ENCODE measurements at regions not wholly inside any gene's neighbourhood (a gene's known extent, or its start where the extent isn't known, plus 50 kb on each side); places are given as distances from the start of the nearest gene placed in this dataset.

DNA sequence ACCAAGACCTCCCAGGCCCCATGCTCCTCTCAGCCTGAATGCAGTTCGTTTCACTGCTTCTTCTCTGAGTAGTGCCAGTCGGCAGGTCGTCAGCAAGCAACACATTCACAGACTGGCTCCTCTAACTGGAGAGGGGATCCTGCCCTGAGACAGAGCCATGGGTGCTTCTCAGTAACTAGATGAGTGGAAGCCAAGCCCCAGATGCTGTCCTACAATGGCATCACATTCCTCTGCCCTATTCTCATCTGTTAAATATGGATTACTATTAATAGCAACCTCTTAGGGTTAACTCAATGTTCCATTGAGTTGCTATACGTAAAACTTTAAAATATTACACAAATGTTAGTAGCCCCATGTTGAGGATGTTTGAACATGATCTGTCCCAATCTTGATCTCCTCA, 84.2 kb upstream of the S1PR1 start:
- H3K9ac ChIP-seq: no peak overlapping the region
- H3K79me2 ChIP-seq (ENCODE audit: insufficient read depth, low read depth): no peaks in the 10 kb centered on the region
- no peaks in the 10 kb centered on the region for H3K27me3 ChIP-seq (ENCODE audit: insufficient read depth, low read depth)
- no peak overlapping the region for H3K4me2 ChIP-seq
- H3K36me3 ChIP-seq (ENCODE audit: insufficient read depth): no peaks in the 10 kb centered on the region
- no peak overlapping the region for H3K4me3 ChIP-seq (IDR thresholded peaks at IDR 0.05; ENCODE audit: insufficient read depth, low read depth, low read length)
- no peak for TF ChIP-seq CTCF (conservative IDR thresholded peaks at IDR 0.05; ENCODE audit: low read depth, low read length)
- H3K27ac ChIP-seq: no peak overlapping the region
- H3K4me1 ChIP-seq (ENCODE audit: low read depth, poor library complexity, severe bottlenecking): no peaks in the 10 kb centered on the region
- H2AFZ ChIP-seq (ENCODE audit: low read depth): no peak overlapping the region
- no peaks in the 10 kb centered on the region for H4K20me1 ChIP-seq (ENCODE audit: insufficient read depth)

DNA sequence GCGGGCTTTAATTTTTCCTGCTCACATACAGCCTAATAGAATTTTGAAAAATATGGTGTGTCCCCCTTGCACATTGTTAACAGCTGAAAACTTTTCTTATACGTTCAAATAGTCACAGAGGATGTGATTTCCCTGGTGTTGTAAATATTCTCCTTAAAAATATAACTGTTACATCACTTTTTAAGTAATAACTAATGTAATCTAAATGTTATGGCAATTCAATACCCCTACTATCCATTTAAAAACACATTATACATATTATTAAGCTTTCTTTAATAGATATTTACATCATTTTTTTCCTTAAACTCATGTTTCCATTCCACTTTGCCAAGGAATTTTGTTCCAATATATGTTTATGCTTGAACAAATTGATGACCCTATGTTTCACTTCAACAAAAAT, 85.5 kb upstream of the S1PR1 start:
- H3K27ac ChIP-seq: no peak overlapping the region

DNA sequence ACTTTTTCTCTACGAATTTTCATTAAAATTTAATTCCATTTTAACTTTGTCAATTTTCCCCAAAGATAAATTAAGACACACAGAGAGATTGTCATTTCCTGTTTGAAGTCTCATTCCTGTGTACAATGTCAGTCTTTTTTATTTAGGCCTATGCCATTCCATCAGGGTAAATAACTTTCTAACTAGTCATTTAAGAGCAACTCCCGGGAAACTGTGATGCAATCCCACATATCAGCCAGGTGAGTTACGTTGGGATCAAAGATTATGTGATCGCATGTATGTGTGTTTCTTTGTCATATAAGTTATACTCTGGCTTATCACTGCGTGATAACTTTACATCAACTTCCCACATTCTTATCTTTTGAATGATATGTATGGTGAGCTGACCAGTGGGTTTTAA, 86.1 kb upstream of the S1PR1 start:
- Histone ChIP-seq H2AFZ (ENCODE audit: low read depth) (no peak overlapping the region), H3K9ac (no peak overlapping the region), H4K20me1 (ENCODE audit: insufficient read depth) (no peaks in the 10 kb centered on the region), H3K79me2 (ENCODE audit: insufficient read depth, low read depth) (no peaks in the 10 kb centered on the region), H3K4me1 (ENCODE audit: low read depth, poor library complexity, severe bottlenecking) (no peaks in the 10 kb centered on the region), H3K4me2 (no peak overlapping the region), H3K36me3 (ENCODE audit: insufficient read depth) (no peaks in the 10 kb centered on the region), H3K4me3 (IDR thresholded peaks at IDR 0.05; ENCODE audit: insufficient read depth, low read depth, low read length) (no peak overlapping the region), H3K27me3 (ENCODE audit: insufficient read depth, low read depth) (no peaks in the 10 kb centered on the region), H3K27ac (no peak overlapping the region)
- no peak for TF ChIP-seq CTCF (conservative IDR thresholded peaks at IDR 0.05; ENCODE audit: low read depth, low read length)

More for the DNA sequence above, 85.5 kb upstream of the S1PR1 start:
- H3K4me2 ChIP-seq: no peak overlapping the region
- no peaks in the 10 kb centered on the region for H3K36me3 ChIP-seq (ENCODE audit: insufficient read depth)
- no peak for TF ChIP-seq CTCF (conservative IDR thresholded peaks at IDR 0.05; ENCODE audit: low read depth, low read length)
- H3K27me3 ChIP-seq (ENCODE audit: insufficient read depth, low read depth): no peaks in the 10 kb centered on the region
- no peaks in the 10 kb centered on the region for H4K20me1 ChIP-seq (ENCODE audit: insufficient read depth)
- no peaks in the 10 kb centered on the region for H3K79me2 ChIP-seq (ENCODE audit: insufficient read depth, low read depth)
- H3K4me1 ChIP-seq (ENCODE audit: low read depth, poor library complexity, severe bottlenecking): no peaks in the 10 kb centered on the region
- no peak overlapping the region for H3K9ac ChIP-seq
- H2AFZ ChIP-seq (ENCODE audit: low read depth): no peak overlapping the region
- no peak overlapping the region for H3K4me3 ChIP-seq (IDR thresholded peaks at IDR 0.05; ENCODE audit: insufficient read depth, low read depth, low read length)

GRCh38 chr1:101150266-101150665, 86.6 kb upstream of the S1PR1 start:
- H3K4me3 ChIP-seq (IDR thresholded peaks at IDR 0.05; ENCODE audit: insufficient read depth, low read depth, low read length): no peak overlapping the region
- TF ChIP-seq CTCF (conservative IDR thresholded peaks at IDR 0.05; ENCODE audit: low read depth, low read length): no peak
- H3K27me3 ChIP-seq (ENCODE audit: insufficient read depth, low read depth): no peaks in the 10 kb centered on the region
- H2AFZ ChIP-seq (ENCODE audit: low read depth): no peak overlapping the region
- no peaks in the 10 kb centered on the region for H3K79me2 ChIP-seq (ENCODE audit: insufficient read depth, low read depth)
- no peaks in the 10 kb centered on the region for H3K4me1 ChIP-seq (ENCODE audit: low read depth, poor library complexity, severe bottlenecking)
- no peak overlapping the region for H3K27ac ChIP-seq
- no peaks in the 10 kb centered on the region for H4K20me1 ChIP-seq (ENCODE audit: insufficient read depth)
- H3K36me3 ChIP-seq (ENCODE audit: insufficient read depth): no peaks in the 10 kb centered on the region
- no peak overlapping the region for H3K4me2 ChIP-seq
- no peak overlapping the region for H3K9ac ChIP-seq

GRCh38 chr1:101148980-101149379, 87.8 kb upstream of the S1PR1 start:
- no peaks in the 10 kb centered on the region for H3K27me3 ChIP-seq (ENCODE audit: insufficient read depth, low read depth)
- peaks cover 4% of the 10 kb centered on the region for H3K4me1 ChIP-seq (ENCODE audit: low read depth, poor library complexity, severe bottlenecking)
- H3K9ac ChIP-seq: no peak overlapping the region
- no peak for TF ChIP-seq CTCF (conservative IDR thresholded peaks at IDR 0.05; ENCODE audit: low read depth, low read length)
- H4K20me1 ChIP-seq (ENCODE audit: insufficient read depth): no peaks in the 10 kb centered on the region
- no peaks in the 10 kb centered on the region for H3K79me2 ChIP-seq (ENCODE audit: insufficient read depth, low read depth)
- no peaks in the 10 kb centered on the region for H3K36me3 ChIP-seq (ENCODE audit: insufficient read depth)
- H3K4me2 ChIP-seq: no peak overlapping the region
- H2AFZ ChIP-seq (ENCODE audit: low read depth): no peak overlapping the region
- H3K4me3 ChIP-seq (IDR thresholded peaks at IDR 0.05; ENCODE audit: insufficient read depth, low read depth, low read length): no peak overlapping the region
- no peak overlapping the region for H3K27ac ChIP-seq

Data from KMS-11 (cell line).